Testis (tissue), 2 donors: ENCODE measurements at regions not wholly inside any gene's neighbourhood (a gene's known extent, or its start where the extent isn't known, plus 50 kb on each side); places are given as distances from the start of the nearest gene placed in this dataset.

Source experiments
- DNase-seq: peaks from one replicate; pipeline ENCODE4 v3.0.0-alpha.2; 2019
- H3K27ac ChIP-seq, 2 donors: fragments of 200-600 bp; sonication (generic); one replicate each; pipeline ENCODE4 v1.5.1; 2019
- H3K27me3 ChIP-seq: fragments of 200-600 bp; sonication (generic); one replicate; pipeline ENCODE4 v1.5.1; 2019
- H3K36me3 ChIP-seq: fragments of 200-600 bp; sonication (generic); one replicate; pipeline ENCODE4 v1.5.1; 2017; ENCODE audit warnings: low read depth; ENCODE audit errors: missing control alignments
- H3K4me1 ChIP-seq: fragments of 200-600 bp; sonication (generic); one replicate; pipeline ENCODE4 v1.5.1; 2019
- H3K4me3 ChIP-seq, 2 donors: fragments of 200-600 bp; sonication (generic); one replicate each; pipeline ENCODE4 v1.5.1; 2017 to 2019
- H3K9me3 ChIP-seq: fragments of 200-600 bp; sonication (generic); one replicate; pipeline ENCODE4 v1.5.1; 2017
- POLR2A ChIP-seq: fragments of 450-650 bp; IDR thresholded peaks from one replicate; pipeline ENCODE4 v1.6.1; 2017; ENCODE audit warnings: antibody characterized with exemption, mild to moderate bottlenecking, moderate library complexity
- WGBS, 2 donors: methylation state at CpG; one replicate each; pipeline ENCODE4 v1.1.5; 2018; 5-methylcytosine and 5-hydroxymethylcytosine counted together
- intact Hi-C: fragments of 100-400 bp; cut with DNase I; formaldehyde crosslinking; loops from one replicate; pipeline ENCODE4 v1.15.1; 2023; ENCODE audit warnings: low total_unique reads
- TF ChIP-seq, protein P1 (sequence below), 3 experiments: fragments of 450-650 bp in 2 of 3; fragments of 200-600 bp in 1 of 3; sonication (generic) in 1 of 3; IDR thresholded peaks; one replicate each; pipeline ENCODE4 v1.5.1; 2016 to 2019; ENCODE audit warnings: antibody characterized with exemption in 3 of 3, mild to moderate bottlenecking in 2 of 3, moderate library complexity in 1 of 3

DNA sequence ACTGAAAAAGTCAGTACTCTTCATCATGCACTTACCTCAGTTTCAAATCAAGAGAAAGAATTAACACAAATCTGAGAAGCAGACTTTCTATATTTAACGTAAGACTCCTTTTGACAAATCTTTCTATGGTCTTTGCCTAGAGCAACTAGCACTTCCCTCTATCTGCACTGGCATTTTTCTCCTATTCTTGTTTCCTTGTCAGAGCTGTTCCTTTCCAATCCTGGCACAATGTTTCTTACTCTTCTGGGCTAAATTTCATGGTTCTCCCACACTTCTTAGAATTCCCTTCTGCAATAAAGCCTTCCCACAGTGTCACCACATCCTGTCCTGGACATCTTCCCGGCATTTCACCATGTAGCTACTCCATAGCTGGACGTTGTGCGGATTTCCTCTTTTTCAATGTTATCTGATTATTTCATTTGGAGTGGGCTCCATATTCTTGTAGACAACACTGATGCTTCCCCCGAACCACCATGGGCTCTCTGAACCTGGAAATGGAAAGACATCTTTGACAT, 144.7 kb upstream of the CTNNA2 start:
- Histone ChIP-seq H3K4me3 (no peak overlapping the region), H3K27me3 (no peaks in the 10 kb centered on the region), H3K4me1 (no peaks in the 10 kb centered on the region), H3K36me3 (no peaks in the 10 kb centered on the region), H3K9me3 (no peaks in the 10 kb centered on the region), H3K27ac (no peak overlapping the region)
- WGBS, 2 donors: 86 to 90% methylated on average over 5 of the region's 5 CpGs
- no peak for DNase-seq
- no peak for TF ChIP-seq POLR2A
- TF ChIP-seq, protein P1, sequence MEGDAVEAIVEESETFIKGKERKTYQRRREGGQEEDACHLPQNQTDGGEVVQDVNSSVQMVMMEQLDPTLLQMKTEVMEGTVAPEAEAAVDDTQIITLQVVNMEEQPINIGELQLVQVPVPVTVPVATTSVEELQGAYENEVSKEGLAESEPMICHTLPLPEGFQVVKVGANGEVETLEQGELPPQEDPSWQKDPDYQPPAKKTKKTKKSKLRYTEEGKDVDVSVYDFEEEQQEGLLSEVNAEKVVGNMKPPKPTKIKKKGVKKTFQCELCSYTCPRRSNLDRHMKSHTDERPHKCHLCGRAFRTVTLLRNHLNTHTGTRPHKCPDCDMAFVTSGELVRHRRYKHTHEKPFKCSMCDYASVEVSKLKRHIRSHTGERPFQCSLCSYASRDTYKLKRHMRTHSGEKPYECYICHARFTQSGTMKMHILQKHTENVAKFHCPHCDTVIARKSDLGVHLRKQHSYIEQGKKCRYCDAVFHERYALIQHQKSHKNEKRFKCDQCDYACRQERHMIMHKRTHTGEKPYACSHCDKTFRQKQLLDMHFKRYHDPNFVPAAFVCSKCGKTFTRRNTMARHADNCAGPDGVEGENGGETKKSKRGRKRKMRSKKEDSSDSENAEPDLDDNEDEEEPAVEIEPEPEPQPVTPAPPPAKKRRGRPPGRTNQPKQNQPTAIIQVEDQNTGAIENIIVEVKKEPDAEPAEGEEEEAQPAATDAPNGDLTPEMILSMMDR (IDR thresholded peaks at IDR 0.05): no peak
- intact Hi-C loops: no loop called here

DNA sequence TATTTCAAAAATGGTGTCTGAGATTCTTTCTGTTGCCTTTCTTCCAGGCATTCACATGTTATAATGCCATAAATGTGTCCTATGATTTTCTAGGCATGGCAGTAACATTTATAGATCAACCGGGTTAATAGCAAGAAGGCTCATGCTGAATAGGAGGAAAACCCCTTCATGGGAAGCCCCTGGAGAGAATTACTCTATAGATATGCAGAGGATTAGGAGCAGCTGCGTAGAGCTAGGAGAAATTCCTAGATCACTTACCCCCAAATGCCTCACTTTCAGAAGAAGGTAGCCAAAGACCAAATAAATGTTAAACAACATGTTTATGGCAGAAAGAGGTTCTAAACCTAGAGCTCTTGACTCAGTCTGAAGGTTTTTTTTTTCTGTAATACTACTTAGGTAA, 153.4 kb upstream of the CTNNA2 start:
- intact Hi-C loops: no loop called here
- Histone ChIP-seq H3K4me3 (no peak overlapping the region), H3K4me1 (no peaks in the 10 kb centered on the region), H3K36me3 (no peaks in the 10 kb centered on the region), H3K27ac (no peak overlapping the region), H3K9me3 (no peaks in the 10 kb centered on the region), H3K27me3 (no peaks in the 10 kb centered on the region)
- WGBS, 2 donors: 50 to 84% methylated on average over 2 of the region's 2 CpGs
- DNase-seq: no peak
- no peak for TF ChIP-seq POLR2A
- TF ChIP-seq, protein P1 (IDR thresholded peaks at IDR 0.05): no peak

DNA sequence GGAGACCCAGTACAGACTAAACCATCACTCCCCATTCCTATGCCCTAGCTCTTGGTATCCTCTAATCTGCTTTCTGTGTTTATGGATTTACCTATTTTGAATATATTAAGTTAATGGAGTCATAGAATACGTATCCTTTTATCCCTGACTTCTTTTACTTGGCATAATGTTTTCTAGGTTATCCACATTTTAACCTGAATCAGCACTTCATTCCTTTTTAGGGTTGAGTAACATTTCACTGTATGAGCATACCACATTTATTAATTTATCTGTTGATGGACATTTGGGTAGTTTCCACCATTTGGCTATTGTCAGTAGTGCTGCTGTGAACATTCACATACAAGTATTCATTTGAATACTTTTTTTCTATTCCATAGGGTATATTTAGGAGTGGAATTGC, 157.3 kb upstream of the CTNNA2 start:
- TF ChIP-seq POLR2A: no peak
- TF ChIP-seq, protein P1 (IDR thresholded peaks at IDR 0.05): no peak
- intact Hi-C loops: no loop called here
- Histone ChIP-seq H3K4me1 (no peaks in the 10 kb centered on the region), H3K36me3 (no peaks in the 10 kb centered on the region), H3K4me3 (no peak overlapping the region), H3K9me3 (no peaks in the 10 kb centered on the region), H3K27ac (no peak overlapping the region), H3K27me3 (no peaks in the 10 kb centered on the region)
- DNase-seq: no peak
- WGBS, 2 donors: 0 to 53% methylated on average over 1 of the region's 1 CpG

DNA sequence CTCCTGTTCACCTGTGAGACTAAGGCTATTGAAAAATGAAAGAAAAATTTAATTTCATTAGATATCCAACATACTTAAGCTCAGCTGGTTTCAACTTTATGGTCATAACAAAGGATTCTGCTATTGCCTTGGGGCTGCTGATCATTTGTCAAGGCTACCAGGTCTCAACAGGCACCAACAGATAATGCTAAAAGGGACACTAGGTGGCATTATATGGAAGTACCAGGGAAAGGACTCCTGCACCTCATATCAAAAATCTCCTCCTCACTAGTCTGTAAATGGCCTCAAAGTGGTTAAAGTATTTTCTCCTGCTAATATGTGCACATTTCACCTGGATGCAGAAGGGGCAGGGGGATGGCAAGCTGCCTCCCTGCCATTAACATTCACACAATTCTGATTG, 167.9 kb upstream of the REG3A start:
- Histone ChIP-seq H3K27ac (no peak overlapping the region), H3K9me3 (no peaks in the 10 kb centered on the region), H3K4me1 (no peaks in the 10 kb centered on the region), H3K36me3 (no peaks in the 10 kb centered on the region), H3K4me3 (no peak overlapping the region), H3K27me3 (no peaks in the 10 kb centered on the region)
- TF ChIP-seq, protein P1 (IDR thresholded peaks at IDR 0.05): no peak
- TF ChIP-seq POLR2A: no peak
- DNase-seq: no peak
- intact Hi-C loops: no loop called here

DNA sequence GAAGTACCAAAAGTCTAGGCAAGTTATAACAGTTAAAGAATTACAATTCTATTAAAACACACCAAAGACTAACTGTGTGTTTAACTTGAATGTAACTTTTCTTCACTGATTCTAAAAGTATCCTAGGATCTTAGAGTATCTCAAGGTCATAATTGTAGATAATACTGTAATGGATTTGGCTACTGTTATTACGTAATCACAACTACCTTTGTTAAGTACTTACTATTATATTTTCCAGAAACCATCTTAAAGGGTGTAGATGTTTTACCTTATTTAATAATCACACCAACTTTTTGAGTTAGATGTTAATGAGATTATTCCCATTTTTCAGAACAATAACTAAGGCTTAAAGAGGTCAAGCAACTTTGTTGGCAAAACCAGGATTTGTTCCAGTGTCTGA, 161.3 kb upstream of the REG3A start:
- WGBS, 2 donors: 58 to 65% methylated on average over 1 of the region's 1 CpG
- intact Hi-C loops: no loop called here
- TF ChIP-seq, protein P1 (IDR thresholded peaks at IDR 0.05): no peak
- TF ChIP-seq POLR2A: no peak

More for the DNA sequence above, 161.3 kb upstream of the REG3A start:
- no peaks in the 10 kb centered on the region for H3K4me1 ChIP-seq
- no peaks in the 10 kb centered on the region for H3K9me3 ChIP-seq
- no peak overlapping the region for H3K27ac ChIP-seq
- H3K4me3 ChIP-seq: no peak overlapping the region
- DNase-seq: no peak
- no peaks in the 10 kb centered on the region for H3K27me3 ChIP-seq
- no peaks in the 10 kb centered on the region for H3K36me3 ChIP-seq
